Stimulated activated naive CD8-positive, alpha-beta T cell treated with anti-CD3 and anti-CD28 coated beads, Interleukin-15, amount 100 ng/mL, for 72 hours (primary cell): ENCODE measurements at regions not wholly inside any gene's neighbourhood (a gene's known extent, or its start where the extent isn't known, plus 50 kb on each side); places are given as distances from the start of the nearest gene placed in this dataset.

Source experiments
- ATAC-seq: fragments of 150-1000 bp; cut with Tn5 transposase; 2 replicates; pipeline ENCODE4 v1.10.0; 2021; ENCODE audit warnings: mild to moderate bottlenecking, moderate library complexity
- DNase-seq, 2 donors: peaks; one replicate each; pipeline ENCODE4 v3.0.0; 2021 to 2022
- H3K27ac Mint-ChIP-seq, 2 donors: one replicate each; pipeline ENCODE4 v1.8.0; 2022; ENCODE audit warnings: mild to moderate bottlenecking in 2 of 2, mixed read lengths in 2 of 2, moderate library complexity in 2 of 2
- H3K27me3 Mint-ChIP-seq: one replicate; pipeline ENCODE4 v1.8.0; 2022; ENCODE audit warnings: mixed read lengths
- H3K4me1 Mint-ChIP-seq: one replicate; pipeline ENCODE4 v1.8.0; 2022; ENCODE audit warnings: mild to moderate bottlenecking, mixed read lengths
- H3K4me3 Mint-ChIP-seq, 2 donors: one replicate each; pipeline ENCODE4 v1.8.0; 2022; ENCODE audit warnings: mild to moderate bottlenecking in 2 of 2, mixed read lengths in 2 of 2, moderate library complexity in 1 of 2
- H3K9me3 Mint-ChIP-seq, 2 donors: one replicate each; pipeline ENCODE4 v1.8.0; 2022; ENCODE audit warnings: mixed read lengths in 2 of 2

DNA sequence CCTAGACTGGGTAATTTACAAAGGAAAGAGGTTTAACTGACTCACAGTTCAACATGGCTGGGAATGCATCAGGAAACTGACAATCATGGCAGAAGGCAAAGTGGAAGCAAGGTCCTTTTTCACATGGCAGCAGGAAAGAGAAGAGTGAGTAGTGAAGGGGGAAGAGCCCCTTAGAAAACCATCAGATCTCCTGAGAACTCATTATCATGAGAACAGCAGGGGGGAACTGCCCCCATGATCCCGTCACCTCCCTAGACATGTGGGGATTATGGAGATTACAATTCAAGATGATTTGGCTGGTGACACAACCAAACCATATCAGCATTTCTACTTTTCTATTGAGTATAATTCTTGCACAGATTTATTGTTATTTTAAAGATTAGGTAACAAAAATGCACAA lies 822.1 kb upstream of the FLRT2 start:
- Mint-ChIP-seq H3K9me3 (peaks cover 9 to 26% of the 10 kb centered on the region in 2 donors), H3K27ac (no peak overlapping the region), H3K4me1 (no peaks in the 10 kb centered on the region), H3K27me3 (no peaks in the 10 kb centered on the region), H3K4me3 (no peak overlapping the region)
- no peak for ATAC-seq
- DNase-seq: no peak

DNA sequence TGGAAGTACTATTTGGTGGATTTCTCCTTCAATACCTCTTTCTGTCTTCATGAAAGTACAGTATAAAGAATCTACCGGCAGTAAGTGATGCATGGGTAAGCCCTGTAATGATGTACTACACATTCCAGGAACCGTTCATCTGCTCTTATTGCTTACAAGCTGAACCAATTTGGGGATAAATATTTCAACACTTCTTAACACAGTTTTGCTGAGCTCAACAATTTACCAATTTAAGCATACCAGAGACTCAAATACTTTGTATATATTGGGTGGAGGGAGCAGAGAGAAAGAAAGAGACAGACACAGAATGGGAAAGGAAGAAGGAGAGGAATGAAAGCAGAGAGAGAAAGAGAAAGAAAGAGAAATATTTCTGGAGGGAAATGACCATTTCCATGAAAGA lies 821.1 kb upstream of the FLRT2 start:
- Mint-ChIP-seq H3K9me3 (peaks cover 9 to 26% of the 10 kb centered on the region in 2 donors), H3K4me3 (no peak overlapping the region), H3K27ac (no peak overlapping the region), H3K4me1 (no peaks in the 10 kb centered on the region), H3K27me3 (no peaks in the 10 kb centered on the region)
- no peak for DNase-seq
- no peak for ATAC-seq

GRCh38 chr14:84726471-84726870 lies 803.5 kb upstream of the FLRT2 start:
- DNase-seq: no peak
- H3K4me1 Mint-ChIP-seq: no peaks in the 10 kb centered on the region

GRCh38 chr14:84749191-84749955 lies 780.6 kb upstream of the FLRT2 start:
- Mint-ChIP-seq H3K27ac (no peak overlapping the region), H3K4me1 (no peaks in the 10 kb centered on the region), H3K27me3 (no peaks in the 10 kb centered on the region), H3K9me3 (peaks cover 11 to 24% of the 10 kb centered on the region in 2 donors), H3K4me3 (no peak overlapping the region)
- DNase-seq (no peak), ATAC-seq (no peak)

More at GRCh38 chr14:84726471-84726870, 803.5 kb upstream of the FLRT2 start:
- Mint-ChIP-seq H3K4me3 (no peak overlapping the region), H3K27ac (no peak overlapping the region), H3K27me3 (no peaks in the 10 kb centered on the region), H3K9me3 (peaks cover 9 to 13% of the 10 kb centered on the region in 2 donors)
- ATAC-seq: no peak

GRCh38 chr14:84750284-84750683 lies 779.7 kb upstream of the FLRT2 start:
- Mint-ChIP-seq H3K27me3 (no peaks in the 10 kb centered on the region), H3K9me3 (peaks cover 11 to 31% of the 10 kb centered on the region in 2 donors), H3K27ac (no peak overlapping the region)

GRCh38 chr14:84750763-84751554 lies 779.0 kb upstream of the FLRT2 start:
- H3K4me3 Mint-ChIP-seq: no peak overlapping the region
- ATAC-seq (no peak), DNase-seq (no peak)
- H3K9me3 Mint-ChIP-seq: peaks cover 11 to 36% of the 10 kb centered on the region in 2 donors
- H3K27me3 Mint-ChIP-seq: no peaks in the 10 kb centered on the region
- H3K27ac Mint-ChIP-seq: no peak overlapping the region
- no peaks in the 10 kb centered on the region for H3K4me1 Mint-ChIP-seq

More at GRCh38 chr14:84750284-84750683, 779.7 kb upstream of the FLRT2 start:
- no peak for DNase-seq
- H3K4me3 Mint-ChIP-seq: no peak overlapping the region
- H3K4me1 Mint-ChIP-seq: no peaks in the 10 kb centered on the region
- no peak for ATAC-seq

DNA sequence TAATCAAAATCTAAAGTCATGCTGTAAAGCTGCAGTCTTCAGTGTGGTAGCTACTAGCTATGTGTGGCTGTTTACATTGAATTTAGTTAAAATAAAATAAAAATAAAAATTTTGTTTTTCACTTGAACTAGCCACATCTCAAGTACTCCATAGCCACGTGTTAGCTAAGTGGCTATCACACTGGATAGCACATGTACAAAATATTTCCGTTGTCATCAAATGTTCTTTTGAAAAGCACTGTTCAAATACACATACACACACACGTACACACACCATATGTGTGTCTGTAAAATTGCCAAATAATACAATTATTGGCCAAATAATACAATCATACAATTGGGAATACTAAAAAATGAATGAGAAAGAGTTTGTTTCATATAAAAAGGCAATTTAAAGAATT lies 778.2 kb upstream of the FLRT2 start:
- ATAC-seq: no peak
- Mint-ChIP-seq H3K4me1 (no peaks in the 10 kb centered on the region), H3K9me3 (peaks cover 11 to 36% of the 10 kb centered on the region in 2 donors)

GRCh38 chr14:84760489-84761126 lies 769.3 kb upstream of the FLRT2 start:
- Mint-ChIP-seq H3K27me3 (no peaks in the 10 kb centered on the region), H3K9me3 (peaks cover 27 to 31% of the 10 kb centered on the region in 2 donors), H3K4me1 (no peaks in the 10 kb centered on the region), H3K27ac (no peak overlapping the region), H3K4me3 (no peak overlapping the region)
- ATAC-seq (no peak), DNase-seq (no peak)

More for the DNA sequence above, 778.2 kb upstream of the FLRT2 start:
- H3K27me3 Mint-ChIP-seq: no peaks in the 10 kb centered on the region
- no peak overlapping the region for H3K27ac Mint-ChIP-seq
- no peak for DNase-seq
- no peak overlapping the region for H3K4me3 Mint-ChIP-seq

GRCh38 chr14:84767434-84767833 lies 762.5 kb upstream of the FLRT2 start:
- no peak overlapping the region for H3K27ac Mint-ChIP-seq

GRCh38 chr14:84770030-84770429 lies 759.9 kb upstream of the FLRT2 start:
- H3K9me3 Mint-ChIP-seq: peaks cover 11 to 19% of the 10 kb centered on the region in 2 donors
- H3K27ac Mint-ChIP-seq: no peak overlapping the region
- H3K27me3 Mint-ChIP-seq: no peaks in the 10 kb centered on the region
- H3K4me3 Mint-ChIP-seq: no peak overlapping the region
- DNase-seq (no peak), ATAC-seq (no peak)
- no peaks in the 10 kb centered on the region for H3K4me1 Mint-ChIP-seq

More at GRCh38 chr14:84767434-84767833, 762.5 kb upstream of the FLRT2 start:
- ATAC-seq (no peak), DNase-seq (no peak)
- Mint-ChIP-seq H3K4me1 (no peaks in the 10 kb centered on the region), H3K4me3 (no peak overlapping the region), H3K9me3 (peaks cover 19 to 20% of the 10 kb centered on the region in 2 donors), H3K27me3 (no peaks in the 10 kb centered on the region)

DNA sequence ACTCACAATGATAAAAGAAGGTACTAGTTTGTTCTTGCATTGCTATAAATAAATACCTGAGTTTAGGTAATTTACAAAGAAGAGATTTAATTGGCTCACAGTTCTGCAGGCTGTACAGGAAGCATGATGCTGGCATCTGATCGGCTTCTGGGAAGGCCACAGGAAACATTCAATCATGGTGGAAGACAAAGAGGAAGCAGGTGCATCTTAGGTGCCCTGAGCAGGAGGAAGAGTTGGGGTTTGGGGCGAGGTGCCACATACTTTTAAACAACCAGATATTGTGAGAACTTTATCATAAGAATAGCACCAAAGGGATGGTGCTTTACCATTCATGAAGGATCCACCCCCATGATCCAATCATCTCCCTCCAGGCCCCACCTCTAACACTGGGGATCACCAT lies 752.6 kb upstream of the FLRT2 start:
- Mint-ChIP-seq H3K27me3 (no peaks in the 10 kb centered on the region), H3K9me3 (peaks cover 7 to 16% of the 10 kb centered on the region in 2 donors), H3K4me1 (no peaks in the 10 kb centered on the region), H3K4me3 (no peak overlapping the region), H3K27ac (no peak overlapping the region)
- ATAC-seq (no peak), DNase-seq (no peak)

GRCh38 chr14:84782902-84783301 lies 747.0 kb upstream of the FLRT2 start:
- Mint-ChIP-seq H3K9me3 (peaks cover 11 to 15% of the 10 kb centered on the region in 2 donors), H3K4me1 (no peaks in the 10 kb centered on the region), H3K27ac (no peak overlapping the region), H3K4me3 (no peak overlapping the region), H3K27me3 (no peaks in the 10 kb centered on the region)
- DNase-seq (no peak), ATAC-seq (no peak)

DNA sequence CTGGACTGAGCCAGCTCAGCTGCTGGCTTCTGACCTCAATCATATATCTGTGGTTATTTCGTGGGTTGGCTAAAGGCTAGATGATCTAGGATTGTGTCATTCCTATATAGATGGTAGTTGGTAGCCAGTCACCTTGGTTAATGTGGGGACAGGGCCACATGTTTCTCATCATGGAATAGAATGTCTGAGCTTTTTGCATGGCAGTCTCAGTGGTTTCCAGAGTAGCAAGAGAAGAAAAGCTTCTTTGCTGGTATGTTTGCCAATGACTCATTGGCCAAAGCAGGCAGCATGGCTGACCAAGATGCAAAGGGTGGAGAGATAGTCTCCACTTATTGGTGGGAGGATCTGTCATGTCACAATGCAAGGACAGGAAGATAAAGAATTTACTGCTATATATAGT lies 746.4 kb upstream of the FLRT2 start:
- ATAC-seq (no peak), DNase-seq (no peak)
- Mint-ChIP-seq H3K4me1 (no peaks in the 10 kb centered on the region), H3K4me3 (no peak overlapping the region), H3K9me3 (peaks cover 11 to 15% of the 10 kb centered on the region in 2 donors), H3K27me3 (no peaks in the 10 kb centered on the region), H3K27ac (no peak overlapping the region)

DNA sequence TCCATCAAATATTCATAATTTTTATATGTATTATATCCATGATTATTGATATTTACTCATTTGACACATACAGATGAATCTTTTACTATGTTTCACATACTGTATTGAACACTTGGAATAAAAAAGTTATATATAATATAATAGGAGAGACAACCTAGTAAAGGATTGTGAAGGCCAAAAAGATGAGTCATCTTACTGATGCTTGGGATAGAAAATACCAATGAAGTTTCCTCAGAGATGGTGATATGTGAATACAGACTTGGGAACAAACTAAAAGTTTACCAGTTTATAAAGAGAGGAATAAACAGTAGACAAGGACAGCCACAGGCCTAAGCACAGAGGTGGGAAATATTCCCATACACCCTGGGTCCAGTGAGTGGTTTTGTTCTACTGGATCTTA lies 743.9 kb upstream of the FLRT2 start:
- DNase-seq (no peak), ATAC-seq (no peak)
- no peaks in the 10 kb centered on the region for H3K4me1 Mint-ChIP-seq
- peaks cover 11 to 15% of the 10 kb centered on the region in 2 donors for H3K9me3 Mint-ChIP-seq
- no peaks in the 10 kb centered on the region for H3K27me3 Mint-ChIP-seq
- H3K27ac Mint-ChIP-seq: no peak overlapping the region
- H3K4me3 Mint-ChIP-seq: no peak overlapping the region

DNA sequence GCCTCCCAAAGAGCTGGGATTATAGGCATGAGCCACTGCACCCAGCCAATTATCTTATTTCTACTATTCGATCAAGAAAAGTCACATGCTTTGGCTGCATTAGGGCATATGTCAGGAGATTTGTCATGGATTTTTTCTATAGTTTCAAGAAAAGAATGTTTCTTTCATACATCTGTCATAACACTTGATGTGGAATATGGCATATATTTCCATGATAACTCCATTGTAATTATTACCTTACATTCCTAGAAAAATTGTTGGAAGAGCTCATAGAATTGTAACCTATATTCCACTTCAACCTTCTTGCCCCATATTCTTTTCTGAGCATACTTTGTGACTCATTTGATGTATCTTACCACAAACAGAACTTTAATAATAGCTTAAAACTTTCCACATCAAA lies 740.9 kb upstream of the FLRT2 start:
- H3K27ac Mint-ChIP-seq: no peak overlapping the region
- H3K4me1 Mint-ChIP-seq: no peaks in the 10 kb centered on the region
- H3K27me3 Mint-ChIP-seq: no peaks in the 10 kb centered on the region
- H3K9me3 Mint-ChIP-seq: peaks cover 7 to 24% of the 10 kb centered on the region in 2 donors
- ATAC-seq (no peak), DNase-seq (no peak)
- no peak overlapping the region for H3K4me3 Mint-ChIP-seq
